Keratinocyte (primary cell): ENCODE measurements at regions not wholly inside any gene's neighbourhood (a gene's known extent, or its start where the extent isn't known, plus 50 kb on each side); places are given as distances from the start of the nearest gene placed in this dataset.

Source experiments
- DNase-seq: peaks from one replicate; pipeline ENCODE4 v3.0.0-alpha.2; 2011; ENCODE audit warnings: low read depth, missing footprints, low spot score
- FAIRE-seq: peaks from 2 replicates; lab custom pipeline; 2011; peaks lifted over from hg19 to GRCh38; lab: Jason Lieb, UNC
- H2AFZ ChIP-seq: 2 replicates; pipeline ENCODE4 v1.6.0; 2012; ENCODE audit warnings: low read length, control low read depth, inconsistent platforms; ENCODE audit not compliant: control insufficient read depth
- H3K27ac ChIP-seq: 2 replicates; pipeline ENCODE4 v1.5.1; 2011; ENCODE audit warnings: low read length; ENCODE audit not compliant: control insufficient read depth, insufficient read depth
- H3K27me3 ChIP-seq: 3 replicates; pipeline ENCODE4 v1.6.0; 2011; ENCODE audit warnings: low read length; ENCODE audit not compliant: control insufficient read depth, insufficient read depth; ENCODE audit errors: extremely low read depth
- H3K36me3 ChIP-seq, 2 experiments: 2 replicates in 1 of 2; 3 replicates in 1 of 2; pipeline ENCODE4 v1.5.1; 2011; ENCODE audit warnings: low read length in 2 of 2, mild to moderate bottlenecking in 1 of 2; ENCODE audit not compliant: control insufficient read depth in 2 of 2, insufficient read depth in 2 of 2; ENCODE audit errors: extremely low read depth in 1 of 2
- H3K4me1 ChIP-seq: 3 replicates; pipeline ENCODE4 v1.5.1; 2011; ENCODE audit warnings: low read length; ENCODE audit not compliant: control insufficient read depth, insufficient read depth; ENCODE audit errors: extremely low read depth
- H3K4me2 ChIP-seq: 3 replicates; pipeline ENCODE4 v1.6.0; 2011; ENCODE audit warnings: low read depth, low read length; ENCODE audit not compliant: control insufficient read depth, insufficient read depth; ENCODE audit errors: extremely low read depth
- H3K4me3 ChIP-seq, 3 experiments: fragments of 200-600 bp in 1 of 3; sonication (generic) in 1 of 3; 2 replicates in 2 of 3; 3 replicates in 1 of 3; pipeline ENCODE4 v1.5.1; 2011 to 2016; ENCODE audit warnings: low read length in 3 of 3, mild to moderate bottlenecking in 3 of 3, control low read depth in 2 of 3, inconsistent platforms in 1 of 3, low read depth in 1 of 3, mixed read lengths in 1 of 3, mixed run types in 1 of 3, moderate library complexity in 1 of 3; ENCODE audit not compliant: control insufficient read depth in 2 of 3, insufficient read depth in 2 of 3; ENCODE audit errors: extremely low read depth in 1 of 3
- H3K79me2 ChIP-seq: 2 replicates; pipeline ENCODE4 v1.6.0; 2012; ENCODE audit warnings: low read length; ENCODE audit not compliant: control insufficient read depth, insufficient read depth
- H3K9ac ChIP-seq: 3 replicates; pipeline ENCODE4 v1.6.0; 2011; ENCODE audit warnings: low read length; ENCODE audit not compliant: control insufficient read depth, insufficient read depth; ENCODE audit errors: extremely low read depth
- H3K9me1 ChIP-seq: 3 replicates; pipeline ENCODE4 v1.6.0; 2011; ENCODE audit warnings: low read length; ENCODE audit not compliant: control insufficient read depth, insufficient read depth; ENCODE audit errors: extremely low read depth
- H3K9me3 ChIP-seq: 2 replicates; pipeline ENCODE4 v1.5.1; 2012; ENCODE audit warnings: low read depth, low read length; ENCODE audit not compliant: control insufficient read depth
- H4K20me1 ChIP-seq: 3 replicates; pipeline ENCODE4 v1.6.0; 2011; ENCODE audit warnings: low read length; ENCODE audit not compliant: control insufficient read depth, insufficient read depth; ENCODE audit errors: extremely low read depth
- CTCF ChIP-seq, 3 experiments: IDR thresholded peaks in 1 of 3; conservative IDR thresholded peaks in 1 of 3; optimal IDR thresholded peaks in 1 of 3; 2 replicates in 2 of 3; 3 replicates in 1 of 3; pipeline versions ENCODE3 to v1.5.1; 2011; ENCODE audit warnings: low read length in 3 of 3, mild to moderate bottlenecking in 3 of 3, moderate library complexity in 2 of 3, control low read depth in 1 of 3, inconsistent platforms in 1 of 3; ENCODE audit not compliant: insufficient read depth in 2 of 3; ENCODE audit errors: extremely low read depth in 1 of 3
- EZH2 ChIP-seq: IDR thresholded peaks from one replicate; pipeline ENCODE4 v1.6.1; 2012; ENCODE audit warnings: inconsistent platforms, mild to moderate bottlenecking, low read length, moderate library complexity
- dilution Hi-C: fragments of 300-500 bp; cut with MboI; formaldehyde crosslinking; loops from one replicate; pipeline ENCODE4 v1.7.0; 2020; ENCODE audit warnings: low sequenced_read_pairs; ENCODE audit not compliant: extremely low pct_ligation_motif_present

- Histone ChIP-seq H2AFZ (no peak overlapping the region), H3K36me3 (no peaks in the 10 kb centered on the region), H3K9ac (no peak overlapping the region), H3K4me2 (no peak overlapping the region), H3K9me3 (no peaks in the 10 kb centered on the region), H3K4me3 (no peak overlapping the region), H3K4me1 (peaks cover 21% of the 10 kb centered on the region), H3K79me2 (no peaks in the 10 kb centered on the region), H3K9me1 (no peaks in the 10 kb centered on the region), H3K27me3 (no peaks in the 10 kb centered on the region), H3K27ac (no peak overlapping the region), H4K20me1 (no peaks in the 10 kb centered on the region)
- no peak for FAIRE-seq
- no peak for DNase-seq
- dilution Hi-C loops, result no loop called here
- no peak for TF ChIP-seq EZH2
- no peak for TF ChIP-seq CTCF (optimal IDR thresholded peaks at IDR 0.05 in 1 of 3, IDR thresholded peaks at IDR 0.05 in 1 of 3, conservative IDR thresholded peaks at IDR 0.05 in 1 of 3; ENCODE audit: extremely low read depth in 1 of 3, insufficient read depth in 2 of 3, low read length in 3 of 3)
Measured at GRCh38 chr9:110036286-110036685, 171.7 kb downstream of the C9orf152 start.

- no peak for DNase-seq
- Histone ChIP-seq H3K9me1 (no peaks in the 10 kb centered on the region), H3K4me1 (no peaks in the 10 kb centered on the region), H3K9me3 (no peaks in the 10 kb centered on the region), H2AFZ (no peak overlapping the region), H3K9ac (no peak overlapping the region), H3K36me3 (no peaks in the 10 kb centered on the region), H3K4me2 (no peak overlapping the region), H3K27ac (no peak overlapping the region), H3K4me3 (no peak overlapping the region), H3K27me3 (no peaks in the 10 kb centered on the region), H3K79me2 (no peaks in the 10 kb centered on the region), H4K20me1 (no peaks in the 10 kb centered on the region)
- TF ChIP-seq CTCF (optimal IDR thresholded peaks at IDR 0.05 in 1 of 3, IDR thresholded peaks at IDR 0.05 in 1 of 3, conservative IDR thresholded peaks at IDR 0.05 in 1 of 3; ENCODE audit: extremely low read depth in 1 of 3, insufficient read depth in 2 of 3, low read length in 3 of 3), result no peak
- TF ChIP-seq EZH2, result no peak
- dilution Hi-C loops, result no loop called here
- FAIRE-seq, result peak; percentile 36
Measured at GRCh38 chr9:110040788-110041187, 167.2 kb downstream of the C9orf152 start.
